HCT116 (cell line): ENCODE measurements at regions not wholly inside any gene's neighbourhood (a gene's known extent, or its start where the extent isn't known, plus 50 kb on each side); places are given as distances from the start of the nearest gene placed in this dataset.

ENCODE experiments used
- CTCF ChIP-seq, 3 experiments: fragments of 200-600 bp in 1 of 3; sonication (generic) in 1 of 3; IDR thresholded peaks in 2 of 3; conservative IDR thresholded peaks in 1 of 3; 2 replicates each; pipeline ENCODE4 v1.5.1; 2012 to 2017; ENCODE audit warnings: low read depth in 2 of 3, low read length in 2 of 3, antibody characterized with exemption in 1 of 3, borderline replicate concordance in 1 of 3, control low read depth in 1 of 3, mild to moderate bottlenecking in 1 of 3, mixed read lengths in 1 of 3, mixed run types in 1 of 3, moderate library complexity in 1 of 3; ENCODE audit not compliant: insufficient read depth in 1 of 3
- POLR2AphosphoS5 ChIP-seq: IDR thresholded peaks from 2 replicates; pipeline ENCODE4 v1.6.1; 2011; ENCODE audit warnings: mild to moderate bottlenecking, low read depth, low read length, moderate library complexity
- RAD21 ChIP-seq: IDR thresholded peaks from 2 replicates; pipeline ENCODE4 v1.6.1; 2012; ENCODE audit warnings: low read depth, mild to moderate bottlenecking
- SIN3A ChIP-seq: IDR thresholded peaks from 2 replicates; pipeline ENCODE4 v1.6.1; 2012; ENCODE audit warnings: low read depth
- YY1 ChIP-seq: IDR thresholded peaks from 2 replicates; pipeline ENCODE4 v1.6.1; 2011; ENCODE audit warnings: low read length, low read depth, moderate library complexity, mild to moderate bottlenecking; ENCODE audit not compliant: insufficient replicate concordance; ENCODE audit errors: extremely low read depth
- ZBTB33 ChIP-seq: IDR thresholded peaks from 2 replicates; pipeline ENCODE4 v1.6.1; 2011; ENCODE audit warnings: mild to moderate bottlenecking, low read length, moderate library complexity; ENCODE audit not compliant: insufficient replicate concordance; ENCODE audit errors: extremely low read depth

- TF ChIP-seq CTCF (IDR thresholded peaks at IDR 0.05 in 2 of 3, conservative IDR thresholded peaks at IDR 0.05 in 1 of 3; ENCODE audit: borderline replicate concordance in 1 of 3, insufficient read depth in 1 of 3, low read depth in 2 of 3, low read length in 2 of 3) (no peak), RAD21 (no peak), YY1 (no peak), ZBTB33 (no peak), POLR2AphosphoS5 (no peak), SIN3A (no peak)
Observed at GRCh38 chr2:239526038-239526437, 125.2 kb upstream of the HDAC4 start.
